C4-2B (cell line): ENCODE measurements at regions not wholly inside any gene's neighbourhood (a gene's known extent, or its start where the extent isn't known, plus 50 kb on each side); places are given as distances from the start of the nearest gene placed in this dataset.

Source experiments
- H3K27ac ChIP-seq: fragments of 450-650 bp; 2 replicates; pipeline ENCODE4 v1.5.1; 2017
- ZFX ChIP-seq: fragments of 450-650 bp; IDR thresholded peaks from 2 replicates; pipeline ENCODE4 v1.6.1; 2017
- TF ChIP-seq, protein P1 (sequence below): fragments of 450-650 bp; conservative IDR thresholded peaks from 2 replicates; pipeline ENCODE4 v1.5.1; 2017; ENCODE audit warnings: mild to moderate bottlenecking

GRCh38 chr16:51592535-51593300 is 441.6 kb upstream of the SALL1 start:
- no peak overlapping the region for H3K27ac ChIP-seq
- TF ChIP-seq ZFX: no peak
- TF ChIP-seq, protein P1, sequence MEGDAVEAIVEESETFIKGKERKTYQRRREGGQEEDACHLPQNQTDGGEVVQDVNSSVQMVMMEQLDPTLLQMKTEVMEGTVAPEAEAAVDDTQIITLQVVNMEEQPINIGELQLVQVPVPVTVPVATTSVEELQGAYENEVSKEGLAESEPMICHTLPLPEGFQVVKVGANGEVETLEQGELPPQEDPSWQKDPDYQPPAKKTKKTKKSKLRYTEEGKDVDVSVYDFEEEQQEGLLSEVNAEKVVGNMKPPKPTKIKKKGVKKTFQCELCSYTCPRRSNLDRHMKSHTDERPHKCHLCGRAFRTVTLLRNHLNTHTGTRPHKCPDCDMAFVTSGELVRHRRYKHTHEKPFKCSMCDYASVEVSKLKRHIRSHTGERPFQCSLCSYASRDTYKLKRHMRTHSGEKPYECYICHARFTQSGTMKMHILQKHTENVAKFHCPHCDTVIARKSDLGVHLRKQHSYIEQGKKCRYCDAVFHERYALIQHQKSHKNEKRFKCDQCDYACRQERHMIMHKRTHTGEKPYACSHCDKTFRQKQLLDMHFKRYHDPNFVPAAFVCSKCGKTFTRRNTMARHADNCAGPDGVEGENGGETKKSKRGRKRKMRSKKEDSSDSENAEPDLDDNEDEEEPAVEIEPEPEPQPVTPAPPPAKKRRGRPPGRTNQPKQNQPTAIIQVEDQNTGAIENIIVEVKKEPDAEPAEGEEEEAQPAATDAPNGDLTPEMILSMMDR: no peak

- H3K27ac ChIP-seq: no peak overlapping the region
- TF ChIP-seq, protein P1: no peak
- TF ChIP-seq ZFX: no peak
Measured at GRCh38 chr16:51592001-51592501, 441.0 kb upstream of the SALL1 start.

GRCh38 chr16:51591480-51591879 is 440.4 kb upstream of the SALL1 start:
- H3K27ac ChIP-seq: no peak overlapping the region
- TF ChIP-seq ZFX: no peak
- TF ChIP-seq, protein P1: no peak

DNA sequence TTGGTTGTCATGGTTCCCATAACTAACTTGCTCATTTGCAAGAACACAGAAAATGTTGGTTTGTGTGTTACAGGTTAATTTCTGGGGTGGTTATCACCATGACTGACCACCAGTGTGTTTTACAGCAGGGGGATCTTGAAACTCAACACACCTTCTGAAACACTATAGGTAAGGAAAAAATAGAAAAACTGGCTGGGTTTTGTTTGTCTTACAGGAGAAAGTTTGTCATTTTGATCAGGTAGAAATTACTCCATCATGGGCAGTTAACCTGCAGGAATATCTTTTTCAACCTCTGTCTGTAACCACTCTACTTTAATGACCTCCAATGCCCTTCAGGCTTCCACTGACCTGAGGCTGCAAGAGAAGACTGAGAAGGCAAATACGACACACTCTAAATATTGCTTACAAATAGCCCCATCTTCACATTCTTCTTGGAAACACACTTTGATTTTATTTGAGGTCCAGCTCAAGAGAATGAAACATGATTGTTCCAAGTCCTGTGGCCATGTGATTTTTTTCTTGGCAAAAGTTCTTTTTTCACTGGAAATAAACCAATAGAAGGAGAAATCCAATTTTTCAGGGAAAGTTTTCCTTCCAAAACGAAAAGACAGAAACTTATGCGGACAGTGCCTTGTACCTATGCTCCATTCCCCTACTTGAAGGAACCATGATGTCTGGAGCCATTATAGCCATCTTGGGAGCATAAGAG is 428.7 kb upstream of the SALL1 start:
- no peak overlapping the region for H3K27ac ChIP-seq
- TF ChIP-seq ZFX: no peak
- TF ChIP-seq, protein P1: no peak

- H3K27ac ChIP-seq: no peak overlapping the region
- no peak for TF ChIP-seq ZFX
- TF ChIP-seq, protein P1: no peak
Measured at GRCh38 chr16:51577621-51578303, 426.7 kb upstream of the SALL1 start.

DNA sequence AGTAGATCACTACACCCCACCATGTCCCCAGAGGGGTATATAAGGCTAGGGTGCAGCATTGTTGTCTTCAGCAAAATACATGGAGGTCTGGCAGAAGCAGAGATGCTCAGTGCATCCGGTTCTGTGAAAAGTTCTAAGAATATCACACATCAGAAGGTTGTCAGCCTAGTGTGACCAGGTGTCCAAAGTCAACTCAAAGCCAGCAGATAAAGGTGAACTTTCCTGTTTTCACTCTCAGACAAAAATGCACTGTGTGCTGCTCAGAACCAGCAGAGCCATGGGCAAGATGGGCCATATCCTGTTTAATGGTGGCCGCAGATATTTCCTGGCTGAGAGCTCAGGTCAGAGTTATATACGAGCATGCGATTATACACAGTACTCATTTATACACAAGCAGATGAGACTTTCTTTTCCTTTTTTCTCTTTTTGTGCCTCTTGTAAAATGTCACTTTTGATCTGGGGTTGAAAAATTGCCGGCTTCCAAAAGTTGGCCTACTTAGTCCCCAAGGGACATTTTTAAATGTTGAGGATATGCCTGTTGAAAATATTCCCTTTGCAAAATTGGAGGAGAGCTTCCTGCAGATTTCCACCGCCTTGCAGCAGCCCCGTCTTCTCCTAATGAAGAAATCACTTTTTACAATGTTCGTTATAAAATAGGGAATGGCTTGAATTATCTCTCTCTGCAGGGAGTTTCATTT is 425.6 kb upstream of the SALL1 start:
- TF ChIP-seq ZFX: no peak
- TF ChIP-seq, protein P1: no peak
- H3K27ac ChIP-seq: no peak overlapping the region
